ENCODE measurements at regions not wholly inside any gene's neighbourhood (a gene's known extent, or its start where the extent isn't known, plus 50 kb on each side); places are given as distances from the start of the nearest gene placed in this dataset.

- WGBS, 2 donors = 81 to 86% methylated on average over 7 of the region's 7 CpGs
- Histone ChIP-seq H3K9me3 (ENCODE audit: control insufficient read depth in 2 of 2, insufficient read depth in 1 of 2, low read depth in 1 of 2, low read length in 1 of 2) (no peaks in the 10 kb centered on the region), H3K4me3 (ENCODE audit: low read depth in 1 of 2, low read length in 2 of 2) (no peak overlapping the region), H3K27ac (ENCODE audit: low read depth in 2 of 2, low read length in 1 of 2) (no peak overlapping the region), H3K4me1 (ENCODE audit: control insufficient read depth in 2 of 2, insufficient read depth in 2 of 2, low read length in 1 of 2) (no peaks in the 10 kb centered on the region), H3K27me3 (ENCODE audit: control insufficient read depth in 1 of 2, insufficient read depth in 2 of 2, low read length in 2 of 2) (no peaks in the 10 kb centered on the region), H3K36me3 (ENCODE audit: control insufficient read depth in 2 of 2, insufficient read depth in 2 of 2, low read length in 1 of 2) (no peaks in the 10 kb centered on the region)
Observed at GRCh38 chr1:48092401-48092800, 95.2 kb upstream of the TRABD2B start.

- Histone ChIP-seq H3K9me3 (ENCODE audit: control insufficient read depth in 2 of 2, insufficient read depth in 1 of 2, low read depth in 1 of 2, low read length in 1 of 2) (no peaks in the 10 kb centered on the region), H3K27ac (ENCODE audit: low read depth in 2 of 2, low read length in 1 of 2) (no peak overlapping the region), H3K36me3 (ENCODE audit: control insufficient read depth in 2 of 2, insufficient read depth in 2 of 2, low read length in 1 of 2) (no peaks in the 10 kb centered on the region), H3K4me3 (ENCODE audit: low read depth in 1 of 2, low read length in 2 of 2) (no peak overlapping the region), H3K4me1 (ENCODE audit: control insufficient read depth in 2 of 2, insufficient read depth in 2 of 2, low read length in 1 of 2) (no peaks in the 10 kb centered on the region), H3K27me3 (ENCODE audit: control insufficient read depth in 1 of 2, insufficient read depth in 2 of 2, low read length in 2 of 2) (no peaks in the 10 kb centered on the region)
- 91 to 95% methylated on average over 26 of the region's 26 CpGs for WGBS, 2 donors
Observed at GRCh38 chr1:48089356-48089891, 92.2 kb upstream of the TRABD2B start.

GRCh38 chr1:48084826-48085225 lies 87.6 kb upstream of the TRABD2B start:
- Histone ChIP-seq H3K27me3 (ENCODE audit: control insufficient read depth in 1 of 2, insufficient read depth in 2 of 2, low read length in 2 of 2) (no peaks in the 10 kb centered on the region), H3K4me1 (ENCODE audit: control insufficient read depth in 2 of 2, insufficient read depth in 2 of 2, low read length in 1 of 2) (no peaks in the 10 kb centered on the region), H3K36me3 (ENCODE audit: control insufficient read depth in 2 of 2, insufficient read depth in 2 of 2, low read length in 1 of 2) (no peaks in the 10 kb centered on the region), H3K4me3 (ENCODE audit: low read depth in 1 of 2, low read length in 2 of 2) (no peak overlapping the region), H3K9me3 (ENCODE audit: control insufficient read depth in 2 of 2, insufficient read depth in 1 of 2, low read depth in 1 of 2, low read length in 1 of 2) (no peaks in the 10 kb centered on the region), H3K27ac (ENCODE audit: low read depth in 2 of 2, low read length in 1 of 2) (no peak overlapping the region)
- WGBS, 2 donors = 72 to 79% methylated on average over 4 of the region's 4 CpGs

- no peaks in the 10 kb centered on the region for H3K27me3 ChIP-seq (ENCODE audit: control insufficient read depth in 1 of 2, insufficient read depth in 2 of 2, low read length in 2 of 2)
- WGBS, 2 donors = 65 to 74% methylated on average over 6 of the region's 6 CpGs
- no peak overlapping the region for H3K4me3 ChIP-seq (ENCODE audit: low read depth in 1 of 2, low read length in 2 of 2)
- no peaks in the 10 kb centered on the region for H3K9me3 ChIP-seq (ENCODE audit: control insufficient read depth in 2 of 2, insufficient read depth in 1 of 2, low read depth in 1 of 2, low read length in 1 of 2)
- no peaks in the 10 kb centered on the region for H3K36me3 ChIP-seq (ENCODE audit: control insufficient read depth in 2 of 2, insufficient read depth in 2 of 2, low read length in 1 of 2)
- H3K4me1 ChIP-seq (ENCODE audit: control insufficient read depth in 2 of 2, insufficient read depth in 2 of 2, low read length in 1 of 2) = no peaks in the 10 kb centered on the region
- H3K27ac ChIP-seq (ENCODE audit: low read depth in 2 of 2, low read length in 1 of 2) = no peak overlapping the region
Observed at GRCh38 chr1:48082271-48082962, 85.2 kb upstream of the TRABD2B start.

- Histone ChIP-seq H3K4me3 (ENCODE audit: low read depth in 1 of 2, low read length in 2 of 2) (no peak overlapping the region), H3K27me3 (ENCODE audit: control insufficient read depth in 1 of 2, insufficient read depth in 2 of 2, low read length in 2 of 2) (no peaks in the 10 kb centered on the region), H3K27ac (ENCODE audit: low read depth in 2 of 2, low read length in 1 of 2) (no peak overlapping the region), H3K36me3 (ENCODE audit: control insufficient read depth in 2 of 2, insufficient read depth in 2 of 2, low read length in 1 of 2) (no peaks in the 10 kb centered on the region), H3K4me1 (ENCODE audit: control insufficient read depth in 2 of 2, insufficient read depth in 2 of 2, low read length in 1 of 2) (no peaks in the 10 kb centered on the region), H3K9me3 (ENCODE audit: control insufficient read depth in 2 of 2, insufficient read depth in 1 of 2, low read depth in 1 of 2, low read length in 1 of 2) (no peaks in the 10 kb centered on the region)
- WGBS, 2 donors = 76 to 81% methylated on average over 6 of the region's 6 CpGs
Observed at GRCh38 chr1:48080331-48081255, 83.4 kb upstream of the TRABD2B start.

- H3K4me1 ChIP-seq (ENCODE audit: control insufficient read depth in 2 of 2, insufficient read depth in 2 of 2, low read length in 1 of 2) = no peaks in the 10 kb centered on the region
- H3K36me3 ChIP-seq (ENCODE audit: control insufficient read depth in 2 of 2, insufficient read depth in 2 of 2, low read length in 1 of 2) = no peaks in the 10 kb centered on the region
- H3K4me3 ChIP-seq (ENCODE audit: low read depth in 1 of 2, low read length in 2 of 2) = no peak overlapping the region
- H3K27me3 ChIP-seq (ENCODE audit: control insufficient read depth in 1 of 2, insufficient read depth in 2 of 2, low read length in 2 of 2) = no peaks in the 10 kb centered on the region
- 65 to 68% methylated on average over 1 of the region's 1 CpG for WGBS, 2 donors
- no peaks in the 10 kb centered on the region for H3K9me3 ChIP-seq (ENCODE audit: control insufficient read depth in 2 of 2, insufficient read depth in 1 of 2, low read depth in 1 of 2, low read length in 1 of 2)
- H3K27ac ChIP-seq (ENCODE audit: low read depth in 2 of 2, low read length in 1 of 2) = no peak overlapping the region
Observed at GRCh38 chr1:48079096-48079495, 81.9 kb upstream of the TRABD2B start.

- Histone ChIP-seq H3K4me1 (ENCODE audit: control insufficient read depth in 2 of 2, insufficient read depth in 2 of 2, low read length in 1 of 2) (no peaks in the 10 kb centered on the region), H3K36me3 (ENCODE audit: control insufficient read depth in 2 of 2, insufficient read depth in 2 of 2, low read length in 1 of 2) (no peaks in the 10 kb centered on the region), H3K27ac (ENCODE audit: low read depth in 2 of 2, low read length in 1 of 2) (no peak overlapping the region), H3K4me3 (ENCODE audit: low read depth in 1 of 2, low read length in 2 of 2) (no peak overlapping the region), H3K27me3 (ENCODE audit: control insufficient read depth in 1 of 2, insufficient read depth in 2 of 2, low read length in 2 of 2) (no peaks in the 10 kb centered on the region), H3K9me3 (ENCODE audit: control insufficient read depth in 2 of 2, insufficient read depth in 1 of 2, low read depth in 1 of 2, low read length in 1 of 2) (no peaks in the 10 kb centered on the region)
- 58 to 65% methylated on average over 5 of the region's 5 CpGs for WGBS, 2 donors
Observed at GRCh38 chr1:48077795-48078222, 80.6 kb upstream of the TRABD2B start.

GRCh38 chr1:48076017-48076416 lies 78.8 kb upstream of the TRABD2B start:
- no peak overlapping the region for H3K27ac ChIP-seq (ENCODE audit: low read depth in 2 of 2, low read length in 1 of 2)
- H3K36me3 ChIP-seq (ENCODE audit: control insufficient read depth in 2 of 2, insufficient read depth in 2 of 2, low read length in 1 of 2) = no peaks in the 10 kb centered on the region
- no peak overlapping the region for H3K4me3 ChIP-seq (ENCODE audit: low read depth in 1 of 2, low read length in 2 of 2)
- H3K27me3 ChIP-seq (ENCODE audit: control insufficient read depth in 1 of 2, insufficient read depth in 2 of 2, low read length in 2 of 2) = no peaks in the 10 kb centered on the region
- no peaks in the 10 kb centered on the region for H3K9me3 ChIP-seq (ENCODE audit: control insufficient read depth in 2 of 2, insufficient read depth in 1 of 2, low read depth in 1 of 2, low read length in 1 of 2)
- H3K4me1 ChIP-seq (ENCODE audit: control insufficient read depth in 2 of 2, insufficient read depth in 2 of 2, low read length in 1 of 2) = no peaks in the 10 kb centered on the region

- H3K4me1 ChIP-seq (ENCODE audit: control insufficient read depth in 2 of 2, insufficient read depth in 2 of 2, low read length in 1 of 2) = no peaks in the 10 kb centered on the region
- 87 to 94% methylated on average over 12 of the region's 12 CpGs for WGBS, 2 donors
- no peaks in the 10 kb centered on the region for H3K27me3 ChIP-seq (ENCODE audit: control insufficient read depth in 1 of 2, insufficient read depth in 2 of 2, low read length in 2 of 2)
- H3K9me3 ChIP-seq (ENCODE audit: control insufficient read depth in 2 of 2, insufficient read depth in 1 of 2, low read depth in 1 of 2, low read length in 1 of 2) = no peaks in the 10 kb centered on the region
- H3K36me3 ChIP-seq (ENCODE audit: control insufficient read depth in 2 of 2, insufficient read depth in 2 of 2, low read length in 1 of 2) = no peaks in the 10 kb centered on the region
- no peak overlapping the region for H3K4me3 ChIP-seq (ENCODE audit: low read depth in 1 of 2, low read length in 2 of 2)
- H3K27ac ChIP-seq (ENCODE audit: low read depth in 2 of 2, low read length in 1 of 2) = no peak overlapping the region
Observed at GRCh38 chr1:48073798-48074530, 76.8 kb upstream of the TRABD2B start.
